HepG2 (cell line): ENCODE measurements at regions not wholly inside any gene's neighbourhood (a gene's known extent, or its start where the extent isn't known, plus 50 kb on each side); places are given as distances from the start of the nearest gene placed in this dataset.
A peak's percentile ranks its signal among the peaks of the same experiment; 100 is the strongest.

Source experiments
- ATAC-seq: fragments of 200-7000 bp; cut with Tn5 transposase; 3 replicates; pipeline ENCODE4 v1.9.1; 2020; ENCODE audit warnings: mild to moderate bottlenecking, moderate library complexity
- BruUV-seq: library from RNA; stranded (reverse); fragments of 400-500 nt; replicated peaks from 2 replicates; lab custom pipeline; 2021; lab: Mats Ljungman, UMichigan
- CTCF ChIA-PET: fragments of 300-600 bp; formaldehyde crosslinking; extraction: SDS; loops from one replicate; lab custom pipeline; 2021; ENCODE audit warnings: low total read pairs, inconsistent platforms, low intra/inter-chr PET ratio; lab: Yijun Ruan, JAX
- POLR2A ChIA-PET: fragments of 350-600 bp; sonication (Branson Sonifier 250); formaldehyde crosslinking; loops from one replicate; lab custom pipeline; 2020; ENCODE audit warnings: antibody characterized with exemption, inconsistent platforms; lab: Yijun Ruan, JAX
- DNase-seq: peaks from one replicate; pipeline ENCODE4 v3.0.0-alpha.2; 2015; ENCODE audit warnings: low spot score
- FAIRE-seq: peaks from 3 replicates; lab custom pipeline; 2011; peaks lifted over from hg19 to GRCh38; lab: Jason Lieb, UNC
- H2AFZ ChIP-seq: one replicate; pipeline ENCODE4 v1.6.1; 2011; ENCODE audit warnings: low read length, inconsistent platforms
- H3K27ac ChIP-seq: fragments of 300-600 bp; 3 replicates; pipeline ENCODE4 v1.8.0; 2011; ENCODE audit warnings: mixed run types, mild to moderate bottlenecking, mixed read lengths, low read length, inconsistent platforms; ENCODE audit not compliant: insufficient read depth; ENCODE audit errors: extremely low read length
- H3K27me3 ChIP-seq, 2 experiments: fragments of 200-600 bp in 1 of 2; 2 replicates in 1 of 2; 3 replicates in 1 of 2; pipeline versions ENCODE4 v1.6.0 to v1.8.0; 2011; ENCODE audit warnings: low read length in 2 of 2, mild to moderate bottlenecking in 2 of 2, moderate library complexity in 2 of 2, inconsistent platforms in 1 of 2; ENCODE audit not compliant: insufficient read depth in 2 of 2, control insufficient read depth in 1 of 2
- H3K36me3 ChIP-seq, 2 experiments: fragments of 200-600 bp in 1 of 2; replicated peaks in 1 of 2; 2 replicates in 1 of 2; 3 replicates in 1 of 2; pipeline versions ENCODE4 v1.5.1 to v1.8.0; 2011; ENCODE audit warnings: low read length in 2 of 2, inconsistent platforms in 1 of 2; ENCODE audit not compliant: insufficient read depth in 2 of 2, control insufficient read depth in 1 of 2
- H3K4me1 ChIP-seq: 2 replicates; pipeline ENCODE4 v1.5.1; 2012; ENCODE audit warnings: low read length, inconsistent platforms; ENCODE audit not compliant: insufficient read depth
- H3K4me2 ChIP-seq: 2 replicates; pipeline ENCODE4 v1.6.0; 2011; ENCODE audit warnings: low read depth, low read length, inconsistent platforms
- H3K4me3 ChIP-seq, 3 experiments: fragments of 200-600 bp in 1 of 3; sonication (generic), shearing (Covaris generic) in 1 of 3; replicated peaks in 1 of 3; 2 replicates each; pipeline ENCODE4 v1.5.1; 2011 to 2016; ENCODE audit warnings: low read length in 3 of 3, inconsistent platforms in 2 of 3, low read depth in 2 of 3, mild to moderate bottlenecking in 2 of 3, control low read depth in 1 of 3, mixed read lengths in 1 of 3; ENCODE audit not compliant: insufficient read depth in 1 of 3
- H3K79me2 ChIP-seq: one replicate; pipeline ENCODE4 v1.6.1; 2011; ENCODE audit warnings: low read length, inconsistent platforms; ENCODE audit not compliant: insufficient read depth
- H3K9ac ChIP-seq: 2 replicates; pipeline ENCODE4 v1.6.0; 2011; ENCODE audit warnings: mild to moderate bottlenecking, low read depth, low read length, inconsistent platforms; ENCODE audit not compliant: insufficient read depth
- H3K9me3 ChIP-seq: 2 replicates; pipeline ENCODE4 v1.5.1; 2012; ENCODE audit warnings: mild to moderate bottlenecking, low read length
- H4K20me1 ChIP-seq: 2 replicates; pipeline ENCODE4 v1.6.0; 2011; ENCODE audit warnings: inconsistent platforms, mild to moderate bottlenecking, low read length, moderate library complexity; ENCODE audit not compliant: insufficient read depth
- CTCF ChIP-seq: sonication (generic); formaldehyde crosslinking; IDR thresholded peaks from 2 replicates; pipeline ENCODE4 v1.5.0; 2020; ENCODE audit warnings: mild to moderate bottlenecking, missing genetic modification reagents, moderate library complexity
- RAD21 ChIP-seq: fragments of 450-650 bp; formaldehyde crosslinking; IDR thresholded peaks from 2 replicates; pipeline ENCODE4 v1.5.0; 2020; ENCODE audit warnings: mild to moderate bottlenecking
- RFXANK ChIP-seq: IDR thresholded peaks from 2 replicates; pipeline ENCODE4 v1.6.1; 2016
- SMC3 ChIP-seq: IDR thresholded peaks from 2 replicates; pipeline ENCODE4 v1.6.1; 2011; ENCODE audit warnings: low read length, improper control_type of control experiment
- STAG1 ChIP-seq: sonication (generic); formaldehyde crosslinking; IDR thresholded peaks from 2 replicates; pipeline ENCODE4 v1.4.0; 2020; ENCODE audit warnings: missing genetic modification reagents
- XRCC5 ChIP-seq: fragments of 200-400 bp; formaldehyde crosslinking; optimal IDR thresholded peaks from 2 replicates; pipeline ENCODE3; 2017; ENCODE audit warnings: mild to moderate bottlenecking, low read length
- ZNF253 ChIP-seq: sonication (generic); formaldehyde crosslinking; IDR thresholded peaks from 2 replicates; pipeline ENCODE4 v1.8.0; 2022; ENCODE audit warnings: mild to moderate bottlenecking, missing genetic modification reagents, borderline replicate concordance
- ZNF574 ChIP-seq: sonication (generic); formaldehyde crosslinking; IDR thresholded peaks from 2 replicates; pipeline ENCODE4 v1.4.0; 2020; ENCODE audit warnings: missing genetic modification reagents
- WGBS: methylation state at CpG from one replicate; pipeline ENCODE4 v1.1.6; 2017; ENCODE audit warnings: low lambda C conversion rate; 5-methylcytosine and 5-hydroxymethylcytosine counted together
- in situ Hi-C: cut with HindIII; loops from 2 replicates; pipeline ENCODE4 v1.10.0; 2017; ENCODE audit warnings: low pct_unique_long_range_greater_than_20kb; ENCODE audit not compliant: extremely low pct_ligation_motif_present
- intact Hi-C: fragments of 100-400 bp; cut with micrococcal nuclease; formaldehyde crosslinking; loops from one replicate; pipeline ENCODE4 v1.10.0; 2022; ENCODE audit not compliant: unreplicated experiment

GRCh38 chr2:34570266-34570872 is 971.3 kb upstream of the FAM98A start:
- H3K27ac ChIP-seq, result no peak overlapping the region
- 0 out of 2 replicates have a peak, but pooled peaks cover 4% of the 10 kb centered on the region for H3K9me3 ChIP-seq
- BruUV-seq, result no TSS peak
- POLR2A ChIA-PET, result no interaction called here
- CTCF ChIA-PET, result interaction anchor here (1.1 kb wide), 2 partner anchors 474 to 557 kb away, joined by 3 to 4 read pairs; no protein-coding TSS in a partner anchor
- peak; percentile 37; the same call in 1 of the 2 replicates for TF ChIP-seq RAD21
- no peak for TF ChIP-seq ZNF253 (CRISPR knock-in tag)
- TF ChIP-seq SMC3, result peak; percentile 71; the same call in 1 of the 2 replicates
- TF ChIP-seq XRCC5, result peak; percentile 35
- TF ChIP-seq STAG1 (CRISPR knock-in tag), result peak; percentile 41
- no peak for TF ChIP-seq RFXANK (CRISPR knock-in tag)
- peak; percentile 66 for TF ChIP-seq CTCF (CRISPR knock-in tag)
- peak; percentile 46; the same call in 1 of the 2 replicates for TF ChIP-seq ZNF574 (CRISPR knock-in tag)
- no peaks in the 10 kb centered on the region for H4K20me1 ChIP-seq
- H3K4me1 ChIP-seq, result no peaks in the 10 kb centered on the region
- H3K79me2 ChIP-seq, result no peaks in the 10 kb centered on the region
- WGBS, result 11% methylated on average over 6 of the region's 7 CpGs
- no peak overlapping the region for H3K4me2 ChIP-seq
- no peak overlapping the region for H3K9ac ChIP-seq
- in situ Hi-C loops (no loop called here), intact Hi-C loops (loop anchor here (2.0 kb wide), 1 partner anchor 558 kb away; no protein-coding TSS in a partner anchor)
- peak; percentile 36 for FAIRE-seq
- no peak overlapping the region for H3K4me3 ChIP-seq
- H2AFZ ChIP-seq, result no peak overlapping the region
- H3K36me3 ChIP-seq, result no peaks in the 10 kb centered on the region
- H3K27me3 ChIP-seq, result no peaks in the 10 kb centered on the region
- peak; percentile 98 for ATAC-seq
- peak; percentile 53 for DNase-seq
